ENCODE measurements at regions not wholly inside any gene's neighbourhood (a gene's known extent, or its start where the extent isn't known, plus 50 kb on each side); places are given as distances from the start of the nearest gene placed in this dataset.
A peak's percentile ranks its signal among the peaks of the same experiment; 100 is the strongest.

GRCh38 chr3:117609330-117609729 lies 899.8 kb downstream of the TUSC7 start:
- in situ Hi-C loops (cut with HindIII; ENCODE audit: low sequenced_read_pairs) = no loop called here
- TF ChIP-seq CTCF (IDR thresholded peaks at IDR 0.05; ENCODE audit: low read depth, low read length) = no peak
- no peak for DNase-seq (ENCODE audit: low read depth, low spot score)
- H3K4me3 ChIP-seq (ENCODE audit: low read depth, low read length) = no peak overlapping the region

GRCh38 chr3:117610156-117610555 lies 900.6 kb downstream of the TUSC7 start:
- in situ Hi-C loops (cut with HindIII; ENCODE audit: low sequenced_read_pairs) = no loop called here
- no peak overlapping the region for H3K4me3 ChIP-seq (ENCODE audit: low read depth, low read length)
- DNase-seq (ENCODE audit: low read depth, low spot score) = no peak
- TF ChIP-seq CTCF (IDR thresholded peaks at IDR 0.05; ENCODE audit: low read depth, low read length) = no peak

- H3K4me3 ChIP-seq (ENCODE audit: low read depth, low read length) = no peak overlapping the region
- no peak for TF ChIP-seq CTCF (IDR thresholded peaks at IDR 0.05; ENCODE audit: low read depth, low read length)
- in situ Hi-C loops (cut with HindIII; ENCODE audit: low sequenced_read_pairs) = no loop called here
- DNase-seq (ENCODE audit: low read depth, low spot score) = no peak
Observed at GRCh38 chr3:117611211-117611610, 901.6 kb downstream of the TUSC7 start.

- no peak overlapping the region for H3K4me3 ChIP-seq (ENCODE audit: low read depth, low read length)
- TF ChIP-seq CTCF (IDR thresholded peaks at IDR 0.05; ENCODE audit: low read depth, low read length) = peak; percentile 10
- DNase-seq (ENCODE audit: low read depth, low spot score) = peak; percentile 26
- in situ Hi-C loops (cut with HindIII; ENCODE audit: low sequenced_read_pairs) = no loop called here
Observed at GRCh38 chr3:117616227-117616626, 906.6 kb downstream of the TUSC7 start.

- DNase-seq (ENCODE audit: low read depth, low spot score) = no peak
- H3K4me3 ChIP-seq (ENCODE audit: low read depth, low read length) = no peak overlapping the region
- in situ Hi-C loops (cut with HindIII; ENCODE audit: low sequenced_read_pairs) = no loop called here
- no peak for TF ChIP-seq CTCF (IDR thresholded peaks at IDR 0.05; ENCODE audit: low read depth, low read length)
Observed at GRCh38 chr3:117617906-117618305, 908.3 kb downstream of the TUSC7 start.

- in situ Hi-C loops (cut with HindIII; ENCODE audit: low sequenced_read_pairs) = no loop called here
- DNase-seq (ENCODE audit: low read depth, low spot score) = no peak
- no peak overlapping the region for H3K4me3 ChIP-seq (ENCODE audit: low read depth, low read length)
- TF ChIP-seq CTCF (IDR thresholded peaks at IDR 0.05; ENCODE audit: low read depth, low read length) = no peak
Observed at GRCh38 chr3:117618462-117618861, 908.9 kb downstream of the TUSC7 start.

GRCh38 chr3:117619805-117620204 lies 910.2 kb downstream of the TUSC7 start:
- no peak for TF ChIP-seq CTCF (IDR thresholded peaks at IDR 0.05; ENCODE audit: low read depth, low read length)
- in situ Hi-C loops (cut with HindIII; ENCODE audit: low sequenced_read_pairs) = no loop called here
- no peak for DNase-seq (ENCODE audit: low read depth, low spot score)
- H3K4me3 ChIP-seq (ENCODE audit: low read depth, low read length) = no peak overlapping the region

Data from astrocyte of the spinal cord (primary cell).